HG03039 (cell line): ENCODE measurements at regions not wholly inside any gene's neighbourhood (a gene's known extent, or its start where the extent isn't known, plus 50 kb on each side); places are given as distances from the start of the nearest gene placed in this dataset.
"Not testable (repeated sequence)": the region's sequence is repeated elsewhere in the genome, so short reads cannot be mapped to it uniquely, and the experiment has no call there.

Source experiments
- ATAC-seq: cut with Tn5 transposase; IDR thresholded peaks from one replicate; pipeline ENCODE4 v1.9.1; 2021; ENCODE audit warnings: mild to moderate bottlenecking, moderate library complexity; ENCODE audit not compliant: unreplicated experiment

DNA sequence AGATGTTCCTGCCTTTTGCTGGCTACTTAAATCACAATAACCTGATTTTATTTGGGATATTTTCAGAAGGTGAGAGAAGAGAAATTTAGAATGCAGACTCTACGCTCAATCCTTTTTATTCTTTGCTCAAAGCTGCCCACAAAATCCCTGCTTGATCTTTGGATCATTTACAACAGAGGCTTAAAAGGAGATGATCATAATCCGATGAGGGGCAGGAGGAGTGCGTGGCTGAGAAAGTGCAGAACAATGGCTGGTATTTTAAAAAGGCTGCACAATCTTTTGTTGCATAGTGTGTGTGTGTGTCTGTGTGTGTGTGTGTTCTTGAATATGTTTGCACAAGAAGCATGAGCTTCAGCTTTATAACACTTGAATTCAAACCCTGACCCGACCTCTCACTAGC, 256.3 kb upstream of the MYT1L start:
- no peak for ATAC-seq

DNA sequence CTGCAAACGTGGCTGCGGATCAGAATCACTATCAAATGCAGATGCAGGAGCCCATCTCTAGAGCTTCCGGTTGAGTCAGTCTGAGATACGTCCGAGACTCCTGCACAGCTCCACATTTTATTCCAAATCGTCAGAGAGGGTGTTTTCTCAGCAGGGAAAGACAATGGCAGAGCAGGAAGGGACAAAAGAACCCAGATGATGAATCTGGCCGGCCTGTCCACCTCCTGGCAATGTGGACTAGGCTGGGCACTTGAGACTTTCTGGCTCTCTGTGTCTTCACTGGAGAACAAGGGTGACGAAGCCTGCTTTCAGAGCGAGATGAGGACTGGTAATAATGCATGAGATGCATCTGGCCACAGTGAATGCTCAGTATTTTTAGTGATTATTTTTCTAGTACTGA, 255.9 kb upstream of the MYT1L start:
- no peak for ATAC-seq

DNA sequence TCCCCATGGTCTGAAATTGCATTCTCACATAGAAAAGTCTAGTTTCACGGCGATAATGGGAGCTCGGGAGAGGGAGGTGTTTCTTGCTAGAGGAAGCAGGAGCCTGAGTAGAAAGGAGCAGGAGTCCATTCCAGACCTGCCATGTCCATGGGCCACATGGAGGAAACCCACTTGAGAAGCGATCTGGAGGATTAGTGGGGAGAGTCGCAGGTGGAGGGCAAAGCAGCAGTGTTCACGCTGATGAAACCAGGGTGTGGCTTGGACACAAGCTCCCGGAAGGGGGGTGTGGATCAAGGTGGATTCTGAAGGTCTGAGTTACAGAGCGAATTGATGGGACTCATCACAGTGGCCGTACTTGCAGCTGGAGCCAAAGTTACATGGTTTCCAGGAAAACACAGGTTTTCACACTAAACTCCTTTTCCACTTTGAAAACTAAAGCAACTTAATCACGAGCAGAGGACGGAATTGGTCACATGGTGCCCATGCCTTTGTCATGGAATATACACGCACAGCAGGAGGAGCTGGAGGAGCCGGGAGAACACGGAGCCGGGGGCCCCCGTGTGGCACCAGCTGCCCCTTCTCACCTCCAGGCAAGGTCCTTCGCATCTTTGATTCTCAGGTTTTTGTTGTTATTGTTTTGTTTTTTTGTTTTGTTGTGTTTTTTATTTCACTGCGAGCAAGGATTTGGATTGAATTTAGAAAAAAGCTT, 255.1 kb upstream of the MYT1L start:
- ATAC-seq: no peak

DNA sequence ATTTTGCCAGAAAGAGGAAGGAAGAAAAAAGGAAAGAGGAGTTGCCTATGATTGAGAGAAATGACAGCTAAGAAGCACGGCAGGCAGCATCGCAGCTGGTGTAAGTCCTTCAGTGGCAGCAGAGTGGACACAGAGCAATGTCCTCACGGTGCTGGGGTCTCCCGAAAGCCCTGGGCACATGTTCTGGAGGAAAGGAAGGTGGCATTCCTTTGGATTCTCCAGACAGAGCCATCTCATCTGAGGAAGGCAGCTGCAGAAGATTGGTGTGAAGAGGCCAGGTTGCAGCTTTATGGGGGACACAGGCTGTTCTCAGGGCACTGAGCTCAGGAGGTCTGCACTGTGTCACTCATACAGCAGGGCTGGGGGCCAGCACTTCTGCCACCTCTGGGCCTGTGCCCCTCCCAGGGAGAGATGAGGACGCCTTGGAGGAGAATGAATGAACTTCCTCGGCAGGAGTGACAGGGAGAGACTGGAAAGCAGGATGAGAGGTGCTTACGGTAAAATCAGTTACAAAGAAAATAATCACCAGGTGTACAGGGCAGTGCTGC, 252.0 kb upstream of the MYT1L start:
- ATAC-seq: no peak

DNA sequence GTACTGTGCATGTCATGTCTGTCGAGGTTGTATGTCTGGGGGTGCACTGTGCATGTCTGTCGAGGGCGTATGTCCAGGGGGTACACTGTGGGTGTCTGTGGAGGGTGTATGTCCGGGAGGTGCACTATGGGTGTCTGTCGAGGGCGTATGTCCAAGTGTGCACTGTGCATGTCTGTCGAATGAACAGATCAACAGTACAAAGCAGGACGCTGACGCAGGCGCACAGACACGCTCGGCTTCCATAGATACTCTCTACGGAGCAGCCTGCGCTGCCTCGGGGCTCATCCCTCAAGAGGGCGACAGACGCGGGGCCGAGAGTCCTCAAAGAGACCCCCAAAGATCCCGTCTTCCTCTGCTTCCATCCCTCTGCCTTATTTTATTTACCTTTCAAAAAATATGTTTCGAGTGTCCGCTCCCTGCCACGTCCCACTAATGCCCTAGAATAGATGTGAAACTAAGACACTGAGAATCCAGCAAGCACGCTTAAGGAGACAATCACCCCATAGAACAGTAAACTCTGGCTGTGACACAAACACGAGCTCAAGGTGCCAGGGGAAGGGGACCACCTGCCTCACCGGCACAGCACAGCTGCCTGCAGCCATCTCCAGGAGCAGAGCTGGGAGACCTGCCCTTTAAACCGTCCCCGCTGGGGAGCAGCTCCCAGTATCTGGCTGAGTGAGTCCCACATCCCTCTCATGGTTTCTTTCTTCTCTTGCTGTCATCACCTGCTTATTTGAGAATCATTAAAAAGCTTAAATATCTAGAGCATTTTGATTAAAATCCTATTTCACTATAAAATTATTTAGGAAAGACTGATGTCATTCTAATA, 250.5 kb upstream of the MYT1L start:
- no peak for ATAC-seq

DNA sequence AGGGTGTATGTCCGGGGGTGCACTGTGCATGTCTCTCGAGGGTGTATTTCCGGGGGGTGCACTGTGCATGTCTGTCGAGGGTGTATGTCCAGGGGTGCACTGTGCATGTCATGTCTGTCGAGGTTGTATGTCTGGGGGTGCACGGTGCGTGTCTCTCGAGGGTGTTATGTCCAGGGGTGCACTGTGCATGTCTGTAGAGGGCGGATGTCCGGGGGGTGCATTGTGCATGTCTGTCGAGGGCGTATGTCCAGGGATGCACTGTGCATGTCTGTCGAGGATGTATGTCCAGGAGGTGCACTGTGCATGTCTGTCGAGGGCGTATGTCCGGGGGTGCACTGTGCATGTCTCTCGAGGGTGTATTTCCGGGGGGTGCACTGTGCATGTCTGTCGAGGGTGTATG, 249.8 kb upstream of the MYT1L start:
- ATAC-seq: not testable (repeated sequence)

DNA sequence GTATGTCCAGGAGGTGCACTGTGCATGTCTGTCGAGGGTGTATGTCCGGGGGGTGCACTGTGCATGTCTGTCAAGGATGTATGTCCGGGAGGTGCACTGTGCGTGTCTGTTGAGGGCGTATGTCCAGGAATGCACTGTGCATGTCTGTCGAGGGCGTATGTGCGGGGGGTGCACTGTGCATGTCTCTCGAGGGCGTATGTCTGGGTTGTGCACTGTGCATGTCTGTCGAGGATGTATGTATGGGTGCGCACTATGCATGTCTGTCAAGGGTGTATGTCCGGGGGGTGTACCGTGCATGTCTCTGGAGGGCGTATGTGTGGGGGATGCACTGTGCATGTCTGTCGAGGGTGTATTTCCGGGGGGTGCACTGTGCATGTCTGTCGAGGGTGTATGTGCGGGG, 249.3 kb upstream of the MYT1L start:
- ATAC-seq: no peak

DNA sequence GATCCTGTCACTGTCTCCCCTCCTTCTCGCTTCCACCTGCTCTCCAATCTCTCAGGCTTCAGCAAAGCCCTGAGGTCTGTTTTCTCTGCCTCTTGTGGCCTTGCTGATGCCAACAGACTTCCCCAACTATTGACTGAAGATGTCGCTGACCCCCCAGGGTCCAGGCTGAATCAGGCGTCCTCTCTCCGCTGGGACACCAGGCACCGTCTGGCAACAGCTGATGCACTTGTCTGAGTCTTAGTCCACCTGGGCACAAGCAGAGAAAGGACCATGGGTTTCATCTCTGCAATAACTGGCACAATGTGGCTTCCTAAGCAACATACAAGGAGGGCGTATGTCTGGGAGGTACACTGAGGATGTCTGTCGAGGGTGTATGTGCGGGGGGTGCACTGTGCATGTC, 248.7 kb upstream of the MYT1L start:
- no peak for ATAC-seq

DNA sequence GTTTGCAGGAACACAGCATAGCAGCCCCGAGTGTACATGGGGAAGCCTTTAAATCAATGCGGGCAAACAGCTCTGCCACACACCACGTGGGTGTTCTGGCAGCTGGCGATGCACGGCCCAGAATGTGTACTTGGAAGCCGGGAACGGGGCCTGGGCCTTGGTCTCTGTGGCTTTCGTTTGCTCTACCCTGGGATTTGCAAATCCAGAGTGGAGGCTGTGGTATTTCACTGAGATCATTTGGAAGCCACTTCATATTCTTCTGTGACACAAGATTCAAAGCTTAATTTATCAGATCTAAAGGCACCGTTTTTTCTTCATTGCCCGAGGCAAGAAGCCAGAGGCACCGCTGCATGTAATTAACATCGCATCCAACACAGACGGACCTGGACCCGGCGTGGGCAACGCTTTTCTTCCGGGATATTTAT, 246.3 kb upstream of the MYT1L start:
- no peak for ATAC-seq

DNA sequence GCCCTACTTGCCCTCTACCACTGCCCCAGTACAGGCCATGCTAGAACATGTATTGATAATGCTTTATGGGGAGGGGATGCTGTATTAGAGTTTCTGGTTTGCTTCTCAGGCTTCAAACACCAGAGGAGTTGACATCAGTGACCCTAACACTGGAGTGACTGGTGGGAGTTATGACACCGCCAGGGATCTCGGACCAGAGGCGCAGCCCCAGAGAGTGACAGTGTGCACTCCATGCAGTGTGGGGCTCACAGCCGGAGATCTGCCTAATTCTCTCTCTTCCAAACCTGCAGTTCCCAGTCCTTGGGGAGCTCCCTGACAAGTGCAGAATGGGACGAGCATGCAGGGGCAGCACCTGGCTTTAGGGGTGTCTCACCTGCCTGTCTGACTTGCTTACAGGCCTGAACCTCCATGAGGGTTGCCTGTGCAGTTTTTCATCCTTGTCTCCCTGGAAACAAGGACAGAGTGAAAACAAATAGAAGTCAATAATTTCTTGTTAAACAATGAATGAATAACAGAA, 244.9 kb upstream of the MYT1L start:
- ATAC-seq: no peak

DNA sequence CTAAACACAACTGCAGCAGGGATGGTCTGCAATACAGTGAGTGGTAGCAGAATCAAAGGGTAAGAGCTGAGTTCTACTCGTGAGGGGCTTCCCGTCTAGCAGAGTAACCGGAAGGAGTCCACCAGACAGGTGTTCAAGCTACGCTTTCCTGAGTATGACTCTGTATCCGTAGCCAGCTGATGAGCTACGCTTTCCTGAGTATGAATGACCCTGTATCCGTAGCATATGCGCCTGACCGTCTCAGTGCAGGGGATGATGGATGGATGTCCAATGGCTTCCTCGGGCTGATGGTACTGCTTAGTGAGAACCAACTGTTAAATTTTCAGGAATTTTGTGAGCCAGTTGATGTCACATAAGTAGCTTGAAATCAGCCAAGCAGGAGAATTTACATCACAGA, 244.1 kb upstream of the MYT1L start:
- ATAC-seq: no peak

DNA sequence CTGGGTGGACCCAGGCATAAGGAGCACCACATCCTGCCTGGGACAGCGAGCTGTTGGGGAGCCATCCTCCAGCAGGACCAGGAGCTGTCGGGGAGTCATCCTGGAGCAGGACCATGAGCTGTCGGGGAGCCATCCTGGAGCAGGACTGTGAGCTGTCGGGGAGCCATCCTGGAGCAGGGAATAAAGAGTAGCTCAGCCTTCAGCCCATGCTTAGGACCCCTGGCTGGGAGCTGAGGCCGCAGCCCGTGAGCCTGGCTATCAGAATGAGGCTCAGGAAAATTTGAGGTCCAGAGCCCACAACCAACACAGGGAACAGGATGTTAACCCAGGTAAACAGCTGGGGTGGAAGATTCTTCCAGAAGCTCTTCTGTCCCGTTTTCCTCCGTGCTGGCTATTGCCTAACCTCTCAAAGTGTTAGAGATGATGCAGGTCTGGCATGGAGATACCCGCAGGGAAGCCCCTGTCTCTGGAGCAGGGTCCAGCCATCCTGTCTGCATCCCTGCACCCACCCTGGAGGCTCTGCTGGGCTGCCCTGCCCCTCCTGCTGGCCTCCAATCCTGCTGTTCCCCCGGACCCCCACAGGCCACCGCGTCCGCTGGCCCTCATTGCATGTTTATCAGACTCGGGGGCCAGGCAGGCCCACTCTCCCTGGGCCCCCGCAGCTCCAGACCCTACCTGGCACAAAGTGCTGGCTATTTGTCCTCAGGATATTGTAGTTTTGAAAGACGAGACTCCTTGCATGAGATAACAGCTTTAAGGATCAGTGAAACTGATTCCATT, 243.5 kb upstream of the MYT1L start:
- no peak for ATAC-seq

DNA sequence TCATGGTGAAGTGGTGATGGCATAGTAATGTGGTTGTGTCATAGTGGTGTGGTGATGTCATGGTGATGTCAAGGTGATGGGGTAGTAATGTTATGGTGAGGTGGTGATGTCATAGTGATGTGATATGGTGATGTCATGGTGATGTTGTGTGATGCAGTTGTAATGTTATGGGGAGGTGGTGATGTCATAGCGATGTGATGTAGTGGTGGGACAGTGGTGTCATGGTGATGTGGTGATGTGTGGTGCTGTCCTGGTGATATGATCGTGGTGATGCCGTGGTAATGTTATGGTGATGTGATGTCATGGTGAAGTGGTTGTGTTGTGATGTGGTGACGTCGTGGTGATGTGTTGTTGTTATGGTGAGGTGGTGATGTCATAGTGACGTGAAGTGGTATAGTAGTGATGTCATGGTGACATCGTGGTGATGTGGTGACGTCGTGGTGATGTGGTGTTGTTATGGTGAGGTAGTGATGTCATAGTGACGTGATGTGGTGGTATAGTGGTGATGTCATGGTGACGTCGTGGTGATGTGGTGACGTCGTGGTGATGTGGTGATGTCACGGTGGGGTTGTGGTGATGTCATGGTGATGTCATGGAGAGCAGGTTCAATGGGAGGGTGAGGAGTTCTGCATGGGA, 242.7 kb upstream of the MYT1L start:
- no peak for ATAC-seq

DNA sequence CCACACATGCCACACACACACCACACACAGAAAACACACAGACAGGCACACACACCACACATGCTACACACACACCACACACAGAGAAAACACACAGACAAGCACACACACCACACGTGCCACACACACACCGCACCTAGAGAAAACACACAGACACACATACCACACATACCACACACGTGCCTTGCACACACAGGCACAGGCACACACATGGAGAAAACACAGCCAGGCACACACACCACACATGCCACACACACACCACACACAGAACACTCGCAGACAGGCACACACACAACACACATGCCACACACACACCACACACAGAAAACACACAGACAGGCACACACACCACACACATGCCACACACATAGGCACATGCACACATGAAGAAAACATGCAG, 242.1 kb upstream of the MYT1L start:
- no peak for ATAC-seq

DNA sequence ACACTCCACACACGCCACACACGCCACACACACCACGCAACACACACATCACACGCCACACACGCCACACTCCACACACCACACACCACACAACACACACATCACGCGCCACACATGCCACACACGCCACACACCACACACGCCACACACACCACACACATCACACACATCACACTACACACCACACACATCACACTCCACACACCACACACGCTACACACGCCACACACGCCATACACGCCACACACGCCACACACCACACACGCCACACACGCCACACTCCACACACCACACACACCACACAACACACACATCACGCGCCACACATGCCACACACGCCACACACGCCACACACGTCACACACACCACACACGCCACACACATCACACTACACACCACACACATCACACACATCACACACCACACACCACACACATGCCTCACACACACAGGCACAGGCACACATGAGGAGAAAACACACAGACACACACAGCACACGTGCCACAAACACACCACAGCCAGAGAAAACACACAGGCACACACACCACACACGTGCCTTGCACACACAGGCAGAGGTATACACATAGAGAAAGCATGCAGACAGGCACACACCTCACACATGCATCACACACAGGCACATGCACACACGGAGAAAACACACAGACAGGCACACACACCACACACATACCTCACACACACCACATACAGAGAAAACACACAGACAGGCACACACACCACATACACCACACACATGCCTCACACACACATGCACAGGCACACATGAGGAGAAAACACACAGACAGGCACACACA, 241.5 kb upstream of the MYT1L start:
- ATAC-seq: no peak

DNA sequence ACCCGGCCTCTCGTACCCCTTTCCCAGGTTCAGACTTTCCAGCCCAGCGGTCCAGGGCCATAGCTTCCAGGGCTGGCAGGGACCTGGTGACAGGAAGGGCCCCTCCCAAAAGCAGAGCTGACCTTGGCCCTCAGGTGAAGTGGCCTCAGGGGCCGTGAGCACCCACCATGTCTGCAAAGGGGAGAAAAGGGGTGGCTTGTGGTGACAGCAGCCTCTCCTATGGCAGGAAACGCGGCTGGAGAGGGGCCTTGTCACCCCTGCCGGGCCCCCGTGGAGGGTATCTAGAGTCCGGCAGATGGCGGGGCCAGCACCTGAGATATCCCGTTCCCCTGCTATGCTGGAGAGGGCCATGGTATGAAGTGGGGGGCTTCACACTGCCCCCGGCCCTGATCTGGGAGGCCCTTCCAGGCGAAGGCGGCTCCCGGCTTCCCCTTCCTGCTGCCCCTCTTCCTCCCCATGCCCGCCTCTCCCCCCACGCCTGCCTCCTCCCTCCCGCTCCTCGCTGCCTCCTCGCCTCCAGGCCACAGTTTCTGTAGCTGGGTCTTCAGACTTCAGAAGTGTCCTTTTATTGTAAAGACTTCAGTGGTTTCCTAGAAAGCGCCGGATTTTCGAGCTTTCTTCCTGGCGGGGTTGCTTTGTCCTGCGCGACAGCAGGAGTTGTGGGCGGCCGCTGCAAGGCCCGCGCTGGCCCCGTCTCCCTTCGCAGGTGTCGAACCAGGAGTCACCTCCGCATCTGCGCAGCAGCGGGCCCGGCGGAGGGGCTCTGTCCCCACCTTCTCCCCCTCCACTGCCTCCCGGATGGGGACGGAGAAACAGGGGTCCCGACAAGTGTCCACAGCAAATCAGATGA, 240.5 kb upstream of the MYT1L start:
- ATAC-seq: no peak

DNA sequence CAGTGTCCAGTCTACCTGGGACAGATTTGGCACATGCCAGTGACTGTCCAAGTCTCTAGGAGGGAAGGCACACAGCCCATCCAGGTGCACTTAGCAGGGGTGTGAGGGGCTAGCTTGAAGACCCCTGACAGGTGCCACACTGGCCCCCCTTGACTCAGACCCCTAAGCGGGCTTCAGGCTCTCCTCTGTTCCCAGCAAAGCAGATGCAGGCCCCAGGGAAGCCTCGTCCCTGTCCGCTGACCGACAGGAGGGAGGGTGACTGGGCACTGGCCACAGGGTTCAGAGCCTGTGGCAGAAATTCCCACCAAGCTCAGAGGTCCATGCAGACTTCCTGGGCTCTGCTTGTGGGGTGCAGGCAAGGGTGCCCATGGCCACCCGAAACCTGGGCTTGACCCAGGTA, 239.8 kb upstream of the MYT1L start:
- ATAC-seq: no peak

DNA sequence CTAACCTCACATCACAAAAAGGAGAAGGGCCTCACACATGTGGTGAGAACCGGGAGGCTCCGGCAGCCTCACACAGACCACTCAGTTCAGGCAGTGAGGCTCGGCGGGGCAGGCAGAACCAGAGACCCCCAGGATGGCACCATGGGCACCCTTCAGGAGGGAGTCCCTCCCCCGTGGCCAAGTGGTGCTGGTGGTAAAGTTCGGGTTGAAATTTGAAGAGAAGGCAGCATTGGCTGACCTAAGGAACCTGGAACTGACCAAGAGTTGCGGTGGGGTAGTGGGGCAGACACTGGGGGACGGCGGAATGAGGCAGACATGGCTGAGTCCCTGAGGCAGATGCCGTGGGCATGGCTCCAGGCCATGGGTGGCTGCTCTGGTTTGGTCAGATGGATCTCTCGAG, 239.3 kb upstream of the MYT1L start:
- ATAC-seq: no peak

DNA sequence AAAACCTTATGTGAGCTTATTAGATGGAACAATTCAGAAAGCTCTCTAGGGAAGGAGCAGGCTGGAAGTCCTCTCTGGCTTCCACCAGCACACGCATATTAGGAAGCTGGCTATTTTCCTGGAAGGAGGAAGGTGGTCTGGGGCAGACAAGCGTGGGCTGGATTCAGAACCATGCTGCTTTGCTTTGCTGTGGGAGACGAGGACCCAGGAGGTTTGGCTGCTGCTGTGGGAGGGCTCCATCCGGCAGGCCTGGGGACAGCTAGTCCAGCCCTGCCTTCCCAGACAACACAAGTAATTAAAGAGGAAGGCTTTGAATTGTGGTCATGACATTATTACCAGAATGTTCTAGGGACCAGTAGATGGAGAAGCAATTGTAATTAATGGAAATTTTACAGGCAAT, 238.8 kb upstream of the MYT1L start:
- ATAC-seq: no peak
